CD8-positive, alpha-beta memory T cell (primary cell): ENCODE measurements at regions not wholly inside any gene's neighbourhood (a gene's known extent, or its start where the extent isn't known, plus 50 kb on each side); places are given as distances from the start of the nearest gene placed in this dataset.

Source experiments
- CTCF ChIA-PET: fragments of 350-600 bp; sonication (Branson Sonifier 250); formaldehyde crosslinking; loops from one replicate; lab custom pipeline; 2021; ENCODE audit warnings: antibody characterized with exemption; lab: Charles Lee
- POLR2A ChIA-PET: fragments of 350-600 bp; sonication (Branson Sonifier 250); formaldehyde crosslinking; loops from one replicate; lab custom pipeline; 2021; ENCODE audit warnings: antibody characterized with exemption; lab: Charles Lee
- DNase-seq, 5 donors: peaks; one replicate each; pipeline versions ENCODE4 v3.0.0 to v3.0.0-alpha.2; 2020 to 2022; ENCODE audit warnings: mixed read lengths in 1 of 5
- H3K27ac ChIP-seq: one replicate; pipeline ENCODE4 v1.7.0; 2013; ENCODE audit warnings: low read depth, mild to moderate bottlenecking, low read length, moderate library complexity
- H3K27me3 ChIP-seq: 2 replicates; pipeline ENCODE4 v1.7.0; 2013; ENCODE audit warnings: low read length, mild to moderate bottlenecking; ENCODE audit not compliant: insufficient read depth, poor library complexity, severe bottlenecking
- H3K36me3 ChIP-seq: 2 replicates; pipeline ENCODE4 v1.7.0; 2013; ENCODE audit warnings: mild to moderate bottlenecking, low read length, moderate library complexity; ENCODE audit not compliant: insufficient read depth
- H3K4me1 ChIP-seq: 2 replicates; pipeline ENCODE4 v1.7.0; 2013; ENCODE audit warnings: mild to moderate bottlenecking, low read length, moderate library complexity; ENCODE audit not compliant: insufficient read depth
- H3K4me3 ChIP-seq: 2 replicates; pipeline ENCODE4 v1.7.0; 2013; ENCODE audit warnings: mild to moderate bottlenecking, low read length
- H3K9me3 ChIP-seq: 2 replicates; pipeline ENCODE4 v1.7.0; 2013; ENCODE audit warnings: mild to moderate bottlenecking, low read length
- H3K27ac Mint-ChIP-seq, 8 donors: one replicate each; pipeline ENCODE4 v1.8.0; 2020 to 2021; ENCODE audit warnings: mixed read lengths in 8 of 8, mild to moderate bottlenecking in 6 of 8, inconsistent platforms in 3 of 8, moderate library complexity in 3 of 8
- H3K27me3 Mint-ChIP-seq, 2 donors: one replicate each; pipeline ENCODE4 v1.8.0; 2020 to 2021; ENCODE audit warnings: mixed read lengths in 2 of 2, mild to moderate bottlenecking in 1 of 2, moderate library complexity in 1 of 2
- H3K36me3 Mint-ChIP-seq, 3 donors: one replicate each; pipeline ENCODE4 v1.8.0; 2020 to 2021; ENCODE audit warnings: mixed read lengths in 3 of 3, inconsistent platforms in 1 of 3, mild to moderate bottlenecking in 1 of 3
- H3K4me1 Mint-ChIP-seq, 3 donors: one replicate each; pipeline ENCODE4 v1.8.0; 2020 to 2021; ENCODE audit warnings: mixed read lengths in 3 of 3, inconsistent platforms in 1 of 3, mild to moderate bottlenecking in 1 of 3
- H3K4me3 Mint-ChIP-seq, 7 donors: one replicate each; pipeline ENCODE4 v1.8.0; 2020 to 2021; ENCODE audit warnings: mixed read lengths in 7 of 7, mild to moderate bottlenecking in 6 of 7, moderate library complexity in 4 of 7, inconsistent platforms in 2 of 7
- H3K9me3 Mint-ChIP-seq, 5 donors: one replicate each; pipeline ENCODE4 v1.8.0; 2020 to 2022; ENCODE audit warnings: mixed read lengths in 5 of 5, mild to moderate bottlenecking in 3 of 5, moderate library complexity in 2 of 5, inconsistent platforms in 1 of 5

DNA sequence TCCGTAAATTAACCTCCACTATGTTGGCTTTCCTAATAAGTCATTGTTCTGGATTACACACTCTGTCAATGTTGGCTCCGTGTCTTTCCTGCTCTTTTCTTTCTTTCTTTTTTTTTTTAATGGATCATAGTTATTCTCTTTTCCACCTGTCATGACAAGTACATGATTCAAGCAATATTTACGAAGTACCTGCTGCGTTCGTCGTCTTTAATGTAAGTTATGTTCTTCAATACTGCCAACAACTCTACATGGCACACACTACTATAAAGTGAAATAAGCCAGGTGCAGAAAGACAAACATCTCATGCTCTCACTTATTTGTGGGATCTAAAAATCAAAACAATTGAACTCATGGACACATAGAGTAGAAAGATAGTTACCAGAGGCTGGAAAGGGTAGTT, 239.1 kb downstream of the SCG2 start:
- ChIA-PET CTCF (no interaction called here), POLR2A (no interaction called here)
- Mint-ChIP-seq H3K27me3 (no peaks in the 10 kb centered on the region), H3K4me1 (no peaks in the 10 kb centered on the region), H3K9me3 (peaks cover 0 to 19% (median 5%) of the 10 kb centered on the region in 5 donors), H3K4me3 (no peak overlapping the region), H3K27ac (no peak overlapping the region), H3K36me3 (no peaks in the 10 kb centered on the region)
- H3K9me3 ChIP-seq = peaks cover 4% of the 10 kb centered on the region
- H3K27ac ChIP-seq = no peak overlapping the region
- no peak for DNase-seq
- no peak overlapping the region for H3K4me3 ChIP-seq
- no peaks in the 10 kb centered on the region for H3K27me3 ChIP-seq
- H3K4me1 ChIP-seq = no peaks in the 10 kb centered on the region
- H3K36me3 ChIP-seq = no peaks in the 10 kb centered on the region

DNA sequence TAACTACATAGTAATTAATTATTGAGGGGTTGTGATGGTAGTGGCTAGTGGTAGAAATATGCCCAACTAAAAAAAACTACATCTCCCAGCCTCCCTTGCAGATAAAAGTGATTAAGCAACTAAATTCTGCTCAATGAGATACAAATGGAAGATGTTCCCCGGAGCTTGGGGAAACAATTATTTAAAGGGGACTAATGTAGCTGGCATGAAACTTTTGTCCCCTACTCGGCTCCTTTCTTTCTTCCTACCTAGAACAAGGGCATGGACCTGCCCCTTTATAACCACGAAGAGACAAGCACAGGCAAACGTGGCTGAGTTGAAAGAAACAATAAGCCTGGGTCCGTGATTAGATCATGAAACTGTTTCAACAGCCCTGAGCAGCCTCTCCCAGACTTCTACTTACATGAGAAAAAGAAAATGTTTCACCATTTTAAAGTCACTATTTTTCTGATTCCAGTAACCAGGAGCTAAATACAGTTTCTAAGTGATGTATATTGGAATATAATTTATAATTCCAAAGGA, 236.9 kb downstream of the SCG2 start:
- POLR2A ChIA-PET = no interaction called here
- Histone ChIP-seq H3K4me1 (no peaks in the 10 kb centered on the region), H3K27me3 (no peaks in the 10 kb centered on the region), H3K27ac (no peak overlapping the region), H3K36me3 (no peaks in the 10 kb centered on the region), H3K4me3 (no peak overlapping the region), H3K9me3 (peaks cover 4% of the 10 kb centered on the region)
- H3K9me3 Mint-ChIP-seq = peaks cover 0 to 16% (median 3%) of the 10 kb centered on the region in 5 donors
- no peak overlapping the region for H3K4me3 Mint-ChIP-seq
- H3K27ac Mint-ChIP-seq = no peak overlapping the region
- H3K36me3 Mint-ChIP-seq = no peaks in the 10 kb centered on the region
- H3K27me3 Mint-ChIP-seq = no peaks in the 10 kb centered on the region
- no peaks in the 10 kb centered on the region for H3K4me1 Mint-ChIP-seq
- CTCF ChIA-PET = no interaction called here
- DNase-seq = no peak

DNA sequence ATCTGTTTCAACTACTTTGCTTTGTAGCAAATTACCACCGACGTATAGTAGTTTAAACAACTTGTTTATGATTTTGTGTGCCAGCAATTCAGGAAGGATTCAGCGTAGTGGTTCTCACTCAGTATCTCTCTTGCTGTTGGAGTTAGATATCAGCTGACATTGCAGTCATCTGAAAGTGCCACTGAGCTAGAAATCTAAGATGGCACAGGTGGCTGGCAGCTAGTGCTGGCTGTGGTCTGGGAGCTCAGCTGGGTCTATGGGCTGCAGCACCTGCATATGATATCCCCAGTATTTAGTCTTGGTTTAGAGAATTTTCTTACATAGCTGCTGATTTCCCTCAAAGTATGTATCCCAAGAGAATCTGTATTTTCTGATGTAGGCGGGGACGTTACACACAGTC, 235.6 kb downstream of the SCG2 start:
- Mint-ChIP-seq H3K4me3 (no peak overlapping the region), H3K27ac (no peak overlapping the region), H3K36me3 (no peaks in the 10 kb centered on the region), H3K27me3 (no peaks in the 10 kb centered on the region), H3K4me1 (no peaks in the 10 kb centered on the region), H3K9me3 (peaks cover 0 to 5% (median 0%) of the 10 kb centered on the region in 5 donors)
- ChIA-PET CTCF (no interaction called here), POLR2A (no interaction called here)
- DNase-seq = no peak
- no peaks in the 10 kb centered on the region for H3K9me3 ChIP-seq
- H3K4me3 ChIP-seq = no peak overlapping the region
- H3K27me3 ChIP-seq = no peaks in the 10 kb centered on the region
- H3K4me1 ChIP-seq = no peaks in the 10 kb centered on the region
- H3K36me3 ChIP-seq = no peaks in the 10 kb centered on the region
- H3K27ac ChIP-seq = no peak overlapping the region

DNA sequence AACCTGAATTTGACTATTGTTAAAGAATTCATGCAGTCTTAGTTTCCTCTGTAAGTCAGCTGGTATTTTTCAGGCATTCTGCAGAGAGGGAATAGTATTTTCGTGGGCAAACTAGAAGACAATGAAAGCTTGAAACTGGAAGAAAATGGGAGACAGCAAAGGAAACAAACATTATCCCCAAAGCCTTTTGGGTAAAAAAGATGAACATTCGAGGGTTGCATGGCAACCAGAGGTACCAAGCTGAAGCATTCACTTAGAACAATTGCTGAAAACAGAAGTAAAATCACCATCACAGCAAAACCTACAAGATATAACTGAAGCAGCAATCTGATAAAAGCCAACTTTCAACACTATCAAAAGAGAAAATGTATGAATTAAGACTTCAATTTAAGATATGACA, 233.7 kb downstream of the SCG2 start:
- H3K4me3 Mint-ChIP-seq = no peak overlapping the region
- POLR2A ChIA-PET = no interaction called here
- Histone ChIP-seq H3K9me3 (no peaks in the 10 kb centered on the region), H3K27ac (no peak overlapping the region), H3K27me3 (no peaks in the 10 kb centered on the region), H3K4me3 (no peak overlapping the region), H3K4me1 (no peaks in the 10 kb centered on the region), H3K36me3 (no peaks in the 10 kb centered on the region)
- H3K9me3 Mint-ChIP-seq = no peaks in the 10 kb centered on the region
- CTCF ChIA-PET = no interaction called here
- no peaks in the 10 kb centered on the region for H3K36me3 Mint-ChIP-seq
- no peak for DNase-seq
- no peak overlapping the region for H3K27ac Mint-ChIP-seq
- H3K27me3 Mint-ChIP-seq = no peaks in the 10 kb centered on the region
- H3K4me1 Mint-ChIP-seq = no peaks in the 10 kb centered on the region

DNA sequence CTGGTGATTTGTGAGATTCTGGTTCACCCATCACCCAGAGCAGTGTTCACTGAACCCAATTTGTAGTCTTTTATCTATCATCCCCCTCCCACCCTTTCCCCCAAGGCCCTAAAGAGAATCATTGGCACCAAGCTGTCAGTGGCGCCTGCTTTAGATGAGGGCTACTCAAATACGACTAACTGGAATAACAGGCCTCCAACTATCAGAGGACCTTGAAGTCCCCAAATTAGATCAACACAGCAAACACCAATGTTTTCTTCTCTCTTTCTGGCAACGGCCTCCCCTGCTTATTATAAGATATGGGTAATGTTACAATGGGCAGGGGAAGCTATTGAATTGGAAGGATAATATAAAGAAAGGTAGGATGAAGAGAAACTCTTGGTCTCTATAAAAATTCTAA, 232.3 kb downstream of the SCG2 start:
- no peak overlapping the region for H3K4me3 Mint-ChIP-seq
- no peaks in the 10 kb centered on the region for H3K27me3 Mint-ChIP-seq
- no peaks in the 10 kb centered on the region for H3K4me1 Mint-ChIP-seq
- no peaks in the 10 kb centered on the region for H3K36me3 Mint-ChIP-seq
- Histone ChIP-seq H3K36me3 (no peaks in the 10 kb centered on the region), H3K4me3 (no peak overlapping the region), H3K27me3 (no peaks in the 10 kb centered on the region), H3K9me3 (no peaks in the 10 kb centered on the region), H3K27ac (no peak overlapping the region), H3K4me1 (no peaks in the 10 kb centered on the region)
- POLR2A ChIA-PET = no interaction called here
- H3K9me3 Mint-ChIP-seq = peaks cover 0 to 5% (median 0%) of the 10 kb centered on the region in 5 donors
- no peak for DNase-seq
- no peak overlapping the region for H3K27ac Mint-ChIP-seq
- CTCF ChIA-PET = no interaction called here

DNA sequence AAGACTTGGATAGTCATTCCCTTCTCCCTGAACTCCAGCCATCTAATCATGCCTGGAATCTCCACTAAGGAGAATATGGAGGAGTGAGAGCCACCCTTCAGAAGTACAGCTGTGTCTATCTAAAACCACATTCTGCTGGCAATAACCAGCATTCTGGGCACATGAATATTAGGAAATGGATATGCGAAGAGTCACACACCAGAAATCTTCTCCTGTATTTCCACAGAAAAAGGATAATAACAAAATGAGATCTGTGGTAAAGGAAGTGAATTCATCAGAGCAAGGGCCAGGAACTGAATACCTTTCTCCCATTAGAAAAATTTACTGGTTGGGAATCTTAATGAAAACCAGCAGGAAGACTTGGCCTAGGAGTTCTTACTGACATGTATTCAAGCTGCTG, 218.8 kb downstream of the SCG2 start:
- Mint-ChIP-seq H3K36me3 (no peaks in the 10 kb centered on the region), H3K9me3 (peaks cover 0 to 2% (median 0%) of the 10 kb centered on the region in 5 donors), H3K27ac (no peak overlapping the region), H3K4me3 (no peak overlapping the region), H3K27me3 (peaks cover 0 to 1% of the 10 kb centered on the region in 2 donors), H3K4me1 (no peaks in the 10 kb centered on the region)
- Histone ChIP-seq H3K36me3 (no peaks in the 10 kb centered on the region), H3K4me3 (no peak overlapping the region), H3K27me3 (no peaks in the 10 kb centered on the region), H3K9me3 (no peaks in the 10 kb centered on the region), H3K27ac (no peak overlapping the region), H3K4me1 (no peaks in the 10 kb centered on the region)
- CTCF ChIA-PET = no interaction called here
- POLR2A ChIA-PET = no interaction called here
- no peak for DNase-seq

DNA sequence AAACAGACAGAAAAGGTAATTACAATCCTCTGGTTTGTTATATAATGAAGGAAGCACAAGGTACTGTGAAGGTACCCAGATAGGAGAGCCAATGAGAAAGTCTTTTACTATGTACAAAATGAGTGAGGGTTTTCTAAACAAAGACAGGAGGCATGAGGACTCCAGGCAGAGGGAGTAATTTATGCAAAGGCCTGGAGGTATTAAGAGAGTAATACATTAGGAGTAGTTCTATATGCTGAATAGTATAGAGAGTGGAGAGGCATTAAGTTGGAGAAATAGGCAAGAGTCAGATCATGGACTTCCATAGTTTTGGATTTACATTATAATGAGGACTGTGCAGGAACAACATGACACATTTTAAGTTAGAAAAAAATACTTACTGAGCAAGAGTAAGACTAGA, 216.0 kb downstream of the SCG2 start:
- Histone ChIP-seq H3K4me3 (no peak overlapping the region), H3K4me1 (no peaks in the 10 kb centered on the region), H3K27me3 (no peaks in the 10 kb centered on the region), H3K36me3 (no peaks in the 10 kb centered on the region), H3K27ac (no peak overlapping the region), H3K9me3 (no peaks in the 10 kb centered on the region)
- POLR2A ChIA-PET = no interaction called here
- H3K9me3 Mint-ChIP-seq = peaks cover 0 to 2% (median 0%) of the 10 kb centered on the region in 5 donors
- CTCF ChIA-PET = no interaction called here
- DNase-seq = no peak
- H3K27ac Mint-ChIP-seq = no peak overlapping the region
- H3K27me3 Mint-ChIP-seq = peaks cover 0 to 1% of the 10 kb centered on the region in 2 donors
- no peaks in the 10 kb centered on the region for H3K4me1 Mint-ChIP-seq
- H3K36me3 Mint-ChIP-seq = no peaks in the 10 kb centered on the region
- no peak overlapping the region for H3K4me3 Mint-ChIP-seq

DNA sequence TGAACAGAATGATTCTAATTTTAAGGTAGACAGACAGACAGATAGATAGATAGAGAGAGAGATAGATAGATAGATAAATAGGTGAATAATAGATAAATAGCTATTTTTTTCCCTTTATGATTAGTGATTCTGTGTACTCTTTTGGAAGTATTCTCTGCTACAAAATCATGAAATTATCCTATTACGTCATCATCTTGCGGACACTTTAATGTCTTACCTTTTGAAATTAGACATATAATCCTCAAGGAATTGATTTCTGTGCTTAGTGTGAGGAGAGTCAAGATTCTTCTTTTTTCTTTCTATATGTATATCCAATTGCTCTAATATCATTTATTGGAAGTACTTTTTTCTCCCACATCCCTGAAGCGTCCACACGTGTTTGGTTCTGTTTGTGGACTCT, 215.2 kb downstream of the SCG2 start:
- Histone ChIP-seq H3K4me1 (no peaks in the 10 kb centered on the region), H3K4me3 (no peak overlapping the region), H3K36me3 (no peaks in the 10 kb centered on the region), H3K9me3 (no peaks in the 10 kb centered on the region), H3K27ac (no peak overlapping the region), H3K27me3 (no peaks in the 10 kb centered on the region)
- no peaks in the 10 kb centered on the region for H3K36me3 Mint-ChIP-seq
- peaks cover 0 to 1% of the 10 kb centered on the region in 2 donors for H3K27me3 Mint-ChIP-seq
- no peak overlapping the region for H3K27ac Mint-ChIP-seq
- H3K9me3 Mint-ChIP-seq = peaks cover 0 to 2% (median 0%) of the 10 kb centered on the region in 5 donors
- H3K4me1 Mint-ChIP-seq = no peaks in the 10 kb centered on the region
- CTCF ChIA-PET = no interaction called here
- POLR2A ChIA-PET = no interaction called here
- no peak overlapping the region for H3K4me3 Mint-ChIP-seq
- no peak for DNase-seq

DNA sequence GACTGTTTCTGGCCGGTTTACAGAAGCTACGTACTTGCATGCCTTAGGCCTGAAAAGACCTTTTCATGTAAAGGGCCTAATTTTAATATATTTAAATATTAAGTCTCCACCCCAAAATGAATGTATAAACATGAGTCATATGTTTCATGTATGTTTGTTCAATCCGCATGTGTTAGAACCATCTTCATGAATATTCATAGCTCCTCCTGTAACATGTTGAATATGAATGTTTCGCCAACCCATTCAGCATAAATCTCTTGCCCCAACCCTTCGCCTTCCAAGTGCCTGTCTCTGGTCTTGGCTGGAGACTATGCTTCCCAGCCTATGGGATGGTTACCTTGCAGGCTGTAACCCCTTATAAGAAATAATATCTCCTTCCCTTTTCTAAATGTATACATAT, 212.5 kb downstream of the SCG2 start:
- no peak for DNase-seq
- ChIA-PET POLR2A (no interaction called here), CTCF (no interaction called here)
- Mint-ChIP-seq H3K27ac (no peak overlapping the region), H3K4me1 (no peaks in the 10 kb centered on the region), H3K27me3 (peaks cover 0 to under 1% of the 10 kb centered on the region in 2 donors), H3K36me3 (no peaks in the 10 kb centered on the region), H3K4me3 (no peak overlapping the region), H3K9me3 (peaks cover 0 to under 1% (median 0%) of the 10 kb centered on the region in 5 donors)
- H3K4me3 ChIP-seq = no peak overlapping the region
- H3K9me3 ChIP-seq = no peaks in the 10 kb centered on the region
- no peaks in the 10 kb centered on the region for H3K4me1 ChIP-seq
- H3K36me3 ChIP-seq = no peaks in the 10 kb centered on the region
- H3K27me3 ChIP-seq = no peaks in the 10 kb centered on the region
- H3K27ac ChIP-seq = no peak overlapping the region
